GM18907 (cell line): ENCODE measurements at regions not wholly inside any gene's neighbourhood (a gene's known extent, or its start where the extent isn't known, plus 50 kb on each side); places are given as distances from the start of the nearest gene placed in this dataset.

ENCODE experiments used
- ATAC-seq: cut with Tn5 transposase; IDR thresholded peaks from one replicate; pipeline ENCODE4 v1.9.1; 2021; ENCODE audit warnings: mild to moderate bottlenecking, moderate library complexity; ENCODE audit not compliant: unreplicated experiment

GRCh38 chr1:222370913-222371675, 176.8 kb downstream of the HHIPL2 start:
- ATAC-seq = no peak

- no peak for ATAC-seq
Observed at GRCh38 chr1:222370081-222370912, 177.6 kb downstream of the HHIPL2 start.

- ATAC-seq = no peak
Observed at GRCh38 chr1:222369148-222369547, 178.8 kb downstream of the HHIPL2 start.

- ATAC-seq = no peak
Observed at GRCh38 chr1:222358100-222358499, 189.8 kb downstream of the HHIPL2 start.

GRCh38 chr1:222357252-222357651, 190.7 kb downstream of the HHIPL2 start:
- ATAC-seq = no peak

- ATAC-seq = no peak
Observed at GRCh38 chr1:222347627-222348026, 200.3 kb downstream of the HHIPL2 start.

GRCh38 chr1:222346955-222347354, 200.9 kb downstream of the HHIPL2 start:
- no peak for ATAC-seq

GRCh38 chr1:222339376-222339947, 208.4 kb downstream of the HHIPL2 start:
- no peak for ATAC-seq

- no peak for ATAC-seq
Observed at GRCh38 chr1:222335586-222335985, 212.3 kb downstream of the HHIPL2 start.

- ATAC-seq = no peak
Observed at GRCh38 chr1:222334026-222334680, 213.8 kb downstream of the HHIPL2 start.

GRCh38 chr1:222331765-222332164, 216.1 kb downstream of the HHIPL2 start:
- no peak for ATAC-seq

- ATAC-seq = no peak
Observed at GRCh38 chr1:222331340-222331739, 216.6 kb downstream of the HHIPL2 start.

GRCh38 chr1:222329493-222330045, 218.3 kb downstream of the HHIPL2 start:
- ATAC-seq = no peak

- no peak for ATAC-seq
Observed at GRCh38 chr1:222326710-222327036, 221.2 kb downstream of the HHIPL2 start.

- no peak for ATAC-seq
Observed at GRCh38 chr1:222326006-222326709, 221.7 kb downstream of the HHIPL2 start.

- ATAC-seq = no peak
Observed at GRCh38 chr1:222325506-222325905, 222.4 kb downstream of the HHIPL2 start.

- ATAC-seq = no peak
Observed at GRCh38 chr1:222314839-222315238, 233.1 kb downstream of the HHIPL2 start.

- no peak for ATAC-seq
Observed at GRCh38 chr1:222310836-222311235, 237.1 kb downstream of the HHIPL2 start.

- no peak for ATAC-seq
Observed at GRCh38 chr1:222307621-222308020, 240.3 kb downstream of the HHIPL2 start.

- no peak for ATAC-seq
Observed at GRCh38 chr1:222306512-222306911, 241.4 kb downstream of the HHIPL2 start.
